ENCODE measurements at regions not wholly inside any gene's neighbourhood (a gene's known extent, or its start where the extent isn't known, plus 50 kb on each side); places are given as distances from the start of the nearest gene placed in this dataset.

DNA sequence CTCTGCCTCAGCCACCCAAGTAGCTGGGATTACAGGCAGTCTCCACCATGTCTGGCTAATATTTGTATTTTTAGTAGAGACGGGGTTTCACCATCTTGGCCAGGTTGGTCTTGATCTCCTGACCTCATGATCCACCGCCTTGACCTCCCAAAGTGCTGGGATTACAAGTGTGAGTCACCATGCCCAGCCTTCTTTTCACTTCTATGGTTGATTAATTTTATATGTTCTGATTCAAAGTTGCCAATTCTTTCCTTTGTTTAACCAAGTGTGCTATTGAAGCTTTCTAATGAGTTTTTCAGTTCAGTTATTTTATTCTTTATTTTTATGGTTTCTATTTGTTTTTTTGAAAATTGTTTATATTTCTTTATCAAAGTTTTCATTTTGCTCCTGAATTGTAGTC, 133.1 kb upstream of the KCNJ3 start:
- TF ChIP-seq, protein P1, sequence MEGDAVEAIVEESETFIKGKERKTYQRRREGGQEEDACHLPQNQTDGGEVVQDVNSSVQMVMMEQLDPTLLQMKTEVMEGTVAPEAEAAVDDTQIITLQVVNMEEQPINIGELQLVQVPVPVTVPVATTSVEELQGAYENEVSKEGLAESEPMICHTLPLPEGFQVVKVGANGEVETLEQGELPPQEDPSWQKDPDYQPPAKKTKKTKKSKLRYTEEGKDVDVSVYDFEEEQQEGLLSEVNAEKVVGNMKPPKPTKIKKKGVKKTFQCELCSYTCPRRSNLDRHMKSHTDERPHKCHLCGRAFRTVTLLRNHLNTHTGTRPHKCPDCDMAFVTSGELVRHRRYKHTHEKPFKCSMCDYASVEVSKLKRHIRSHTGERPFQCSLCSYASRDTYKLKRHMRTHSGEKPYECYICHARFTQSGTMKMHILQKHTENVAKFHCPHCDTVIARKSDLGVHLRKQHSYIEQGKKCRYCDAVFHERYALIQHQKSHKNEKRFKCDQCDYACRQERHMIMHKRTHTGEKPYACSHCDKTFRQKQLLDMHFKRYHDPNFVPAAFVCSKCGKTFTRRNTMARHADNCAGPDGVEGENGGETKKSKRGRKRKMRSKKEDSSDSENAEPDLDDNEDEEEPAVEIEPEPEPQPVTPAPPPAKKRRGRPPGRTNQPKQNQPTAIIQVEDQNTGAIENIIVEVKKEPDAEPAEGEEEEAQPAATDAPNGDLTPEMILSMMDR (IDR thresholded peaks at IDR 0.05; ENCODE audit: insufficient read depth, low read depth, low read length): no peak
- no peak for TF ChIP-seq EZH2 (IDR thresholded peaks at IDR 0.05; ENCODE audit: insufficient read depth, low read length)
